ENCODE measurements at regions not wholly inside any gene's neighbourhood (a gene's known extent, or its start where the extent isn't known, plus 50 kb on each side); places are given as distances from the start of the nearest gene placed in this dataset.
A peak's percentile ranks its signal among the peaks of the same experiment; 100 is the strongest.

GRCh38 chr4:57191523-57192034, 81.4 kb upstream of the IGFBP7 start:
- no peak for TF ChIP-seq CTCF (IDR thresholded peaks at IDR 0.05)
- Histone ChIP-seq H3K9me3 (ENCODE audit: control insufficient read depth, insufficient read depth, low read length) (no peaks in the 10 kb centered on the region), H3K4me3 (ENCODE audit: low read length) (no peak overlapping the region), H3K27me3 (ENCODE audit: control insufficient read depth, insufficient read depth, low read length) (peaks cover 3% of the 10 kb centered on the region), H3K36me3 (ENCODE audit: control insufficient read depth, insufficient read depth, low read length) (no peaks in the 10 kb centered on the region), H3K4me1 (ENCODE audit: control insufficient read depth, insufficient read depth, low read length) (no peaks in the 10 kb centered on the region), H3K27ac (ENCODE audit: low read length) (no peak overlapping the region)
- ATAC-seq (no peak), DNase-seq (no peak)
- WGBS (ENCODE audit: insufficient coverage) = 53% methylated on average over 1 of the region's 1 CpG
- Mint-ChIP-seq H3K9me3 (no peaks in the 10 kb centered on the region), H3K27ac (no peak overlapping the region), H3K4me3 (no peak overlapping the region), H3K36me3 (no peaks in the 10 kb centered on the region), H3K27me3 (ENCODE audit: low read depth in 2 of 2) (peaks cover 15% of the 10 kb centered on the region in 2 donors), H3K4me1 (no peaks in the 10 kb centered on the region)
- intact Hi-C loops (cut with micrococcal nuclease) = no loop called here

- WGBS (ENCODE audit: insufficient coverage) = 74% methylated on average over 12 of the region's 12 CpGs
- DNase-seq = peak in 1 of 2 donors; percentile 22
- H3K9me3 Mint-ChIP-seq = no peaks in the 10 kb centered on the region
These were observed 80.7 kb upstream of the IGFBP7 start for GRCh38 chr4:57190601-57191481.

GRCh38 chr4:57187246-57187645, 77.1 kb upstream of the IGFBP7 start:
- Mint-ChIP-seq H3K9me3 (no peaks in the 10 kb centered on the region), H3K27ac (no peak overlapping the region), H3K4me1 (no peaks in the 10 kb centered on the region), H3K4me3 (no peak overlapping the region), H3K36me3 (no peaks in the 10 kb centered on the region), H3K27me3 (ENCODE audit: low read depth in 2 of 2) (no peaks in the 10 kb centered on the region)
- H3K27ac ChIP-seq (ENCODE audit: low read length) = no peak overlapping the region
- no peaks in the 10 kb centered on the region for H3K36me3 ChIP-seq (ENCODE audit: control insufficient read depth, insufficient read depth, low read length)
- DNase-seq = no peak
- no peak for TF ChIP-seq CTCF (IDR thresholded peaks at IDR 0.05)
- WGBS (ENCODE audit: insufficient coverage) = 54% methylated on average over 4 of the region's 4 CpGs
- intact Hi-C loops (cut with micrococcal nuclease) = no loop called here
- no peaks in the 10 kb centered on the region for H3K27me3 ChIP-seq (ENCODE audit: control insufficient read depth, insufficient read depth, low read length)
- H3K4me1 ChIP-seq (ENCODE audit: control insufficient read depth, insufficient read depth, low read length) = no peaks in the 10 kb centered on the region
- H3K9me3 ChIP-seq (ENCODE audit: control insufficient read depth, insufficient read depth, low read length) = no peaks in the 10 kb centered on the region
- no peak overlapping the region for H3K4me3 ChIP-seq (ENCODE audit: low read length)
- no peak for ATAC-seq

More at GRCh38 chr4:57190601-57191481, 80.7 kb upstream of the IGFBP7 start:
- peak in 1 of 3 donors; percentile 58 for ATAC-seq
- no peaks in the 10 kb centered on the region for H3K9me3 ChIP-seq (ENCODE audit: control insufficient read depth, insufficient read depth, low read length)
- intact Hi-C loops (cut with micrococcal nuclease) = no loop called here
- no peak overlapping the region for H3K27ac Mint-ChIP-seq
- H3K27me3 Mint-ChIP-seq (ENCODE audit: low read depth in 2 of 2) = peaks cover 13 to 15% of the 10 kb centered on the region in 2 donors
- H3K4me1 Mint-ChIP-seq = no peaks in the 10 kb centered on the region
- no peaks in the 10 kb centered on the region for H3K36me3 Mint-ChIP-seq
- no peak overlapping the region for H3K27ac ChIP-seq (ENCODE audit: low read length)
- no peak overlapping the region for H3K4me3 Mint-ChIP-seq
- TF ChIP-seq CTCF (IDR thresholded peaks at IDR 0.05) = peak; percentile 68
- H3K4me3 ChIP-seq (ENCODE audit: low read length) = no peak overlapping the region
- H3K4me1 ChIP-seq (ENCODE audit: control insufficient read depth, insufficient read depth, low read length) = no peaks in the 10 kb centered on the region
- H3K27me3 ChIP-seq (ENCODE audit: control insufficient read depth, insufficient read depth, low read length) = peaks cover 3% of the 10 kb centered on the region
- H3K36me3 ChIP-seq (ENCODE audit: control insufficient read depth, insufficient read depth, low read length) = no peaks in the 10 kb centered on the region

All from natural killer cell (primary cell).